HL-60 (cell line): ENCODE measurements at regions not wholly inside any gene's neighbourhood (a gene's known extent, or its start where the extent isn't known, plus 50 kb on each side); places are given as distances from the start of the nearest gene placed in this dataset.

ENCODE experiments used
- DNase-seq, 2 experiments: peaks; one replicate each; pipeline ENCODE4 v3.0.0-alpha.2; 2010 to 2020; ENCODE audit warnings: low read depth in 1 of 2, low spot score in 1 of 2
- H3K27ac ChIP-seq: fragments of 250-450 bp; sonication (Bioruptor Pico); replicated peaks from 2 replicates; pipeline ENCODE4 v1.5.1; 2020; ENCODE audit warnings: mild to moderate bottlenecking, moderate library complexity
- H3K27me3 ChIP-seq: fragments of 250-450 bp; sonication (Bioruptor Pico); 2 replicates; pipeline ENCODE4 v1.5.1; 2021; ENCODE audit warnings: mild to moderate bottlenecking, moderate library complexity; ENCODE audit not compliant: insufficient read depth, poor library complexity, severe bottlenecking
- H3K4me3 ChIP-seq: replicated peaks from 2 replicates; pipeline ENCODE4 v1.5.1; 2011; ENCODE audit warnings: mild to moderate bottlenecking, control low read depth, low read length; ENCODE audit not compliant: insufficient read depth
- CTCF ChIP-seq: IDR thresholded peaks from one replicate; pipeline ENCODE4 v1.5.1; 2011; ENCODE audit warnings: low read length, control low read depth, inconsistent platforms; ENCODE audit not compliant: insufficient read depth
- GABPA ChIP-seq: IDR thresholded peaks from 2 replicates; pipeline ENCODE4 v1.6.1; 2012; ENCODE audit warnings: low read depth
- POLR2AphosphoS5 ChIP-seq: IDR thresholded peaks from 2 replicates; pipeline ENCODE4 v1.6.1; 2012; ENCODE audit warnings: low read depth
- SPI1 ChIP-seq: IDR thresholded peaks from 2 replicates; pipeline ENCODE4 v1.6.1; 2012; ENCODE audit warnings: low read depth, mild to moderate bottlenecking, borderline replicate concordance
- TF ChIP-seq, protein P1 (sequence below): IDR thresholded peaks from 2 replicates; pipeline ENCODE4 v1.6.1; 2012; ENCODE audit warnings: low read depth; ENCODE audit not compliant: insufficient replicate concordance

DNA sequence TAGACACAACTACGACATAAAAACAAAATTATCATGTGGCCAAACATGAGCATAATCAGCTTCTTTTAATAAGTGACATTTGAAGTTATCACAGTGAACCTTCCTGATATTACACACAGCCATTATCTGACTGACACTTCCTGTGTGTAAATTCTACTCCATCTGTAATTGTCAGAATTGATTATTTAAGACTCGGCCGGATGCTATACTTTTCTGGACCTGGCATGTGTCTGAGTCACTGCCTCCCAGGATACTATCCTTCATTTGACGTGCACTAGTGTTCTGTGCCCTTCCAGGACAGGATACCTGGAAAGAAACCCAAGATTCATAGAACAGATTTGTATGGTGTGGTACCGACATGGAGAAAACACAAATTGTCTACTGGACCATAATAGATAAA is 242.0 kb downstream of the HS3ST3A1 start:
- TF ChIP-seq CTCF: no peak
- TF ChIP-seq, protein P1, sequence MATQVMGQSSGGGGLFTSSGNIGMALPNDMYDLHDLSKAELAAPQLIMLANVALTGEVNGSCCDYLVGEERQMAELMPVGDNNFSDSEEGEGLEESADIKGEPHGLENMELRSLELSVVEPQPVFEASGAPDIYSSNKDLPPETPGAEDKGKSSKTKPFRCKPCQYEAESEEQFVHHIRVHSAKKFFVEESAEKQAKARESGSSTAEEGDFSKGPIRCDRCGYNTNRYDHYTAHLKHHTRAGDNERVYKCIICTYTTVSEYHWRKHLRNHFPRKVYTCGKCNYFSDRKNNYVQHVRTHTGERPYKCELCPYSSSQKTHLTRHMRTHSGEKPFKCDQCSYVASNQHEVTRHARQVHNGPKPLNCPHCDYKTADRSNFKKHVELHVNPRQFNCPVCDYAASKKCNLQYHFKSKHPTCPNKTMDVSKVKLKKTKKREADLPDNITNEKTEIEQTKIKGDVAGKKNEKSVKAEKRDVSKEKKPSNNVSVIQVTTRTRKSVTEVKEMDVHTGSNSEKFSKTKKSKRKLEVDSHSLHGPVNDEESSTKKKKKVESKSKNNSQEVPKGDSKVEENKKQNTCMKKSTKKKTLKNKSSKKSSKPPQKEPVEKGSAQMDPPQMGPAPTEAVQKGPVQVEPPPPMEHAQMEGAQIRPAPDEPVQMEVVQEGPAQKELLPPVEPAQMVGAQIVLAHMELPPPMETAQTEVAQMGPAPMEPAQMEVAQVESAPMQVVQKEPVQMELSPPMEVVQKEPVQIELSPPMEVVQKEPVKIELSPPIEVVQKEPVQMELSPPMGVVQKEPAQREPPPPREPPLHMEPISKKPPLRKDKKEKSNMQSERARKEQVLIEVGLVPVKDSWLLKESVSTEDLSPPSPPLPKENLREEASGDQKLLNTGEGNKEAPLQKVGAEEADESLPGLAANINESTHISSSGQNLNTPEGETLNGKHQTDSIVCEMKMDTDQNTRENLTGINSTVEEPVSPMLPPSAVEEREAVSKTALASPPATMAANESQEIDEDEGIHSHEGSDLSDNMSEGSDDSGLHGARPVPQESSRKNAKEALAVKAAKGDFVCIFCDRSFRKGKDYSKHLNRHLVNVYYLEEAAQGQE: no peak
- no peak for TF ChIP-seq POLR2AphosphoS5
- no peak for TF ChIP-seq GABPA
- no peak for TF ChIP-seq SPI1
- H3K4me3 ChIP-seq: no peak overlapping the region
- H3K27me3 ChIP-seq: no peaks in the 10 kb centered on the region
- H3K27ac ChIP-seq: no peak overlapping the region
- DNase-seq: no peak

DNA sequence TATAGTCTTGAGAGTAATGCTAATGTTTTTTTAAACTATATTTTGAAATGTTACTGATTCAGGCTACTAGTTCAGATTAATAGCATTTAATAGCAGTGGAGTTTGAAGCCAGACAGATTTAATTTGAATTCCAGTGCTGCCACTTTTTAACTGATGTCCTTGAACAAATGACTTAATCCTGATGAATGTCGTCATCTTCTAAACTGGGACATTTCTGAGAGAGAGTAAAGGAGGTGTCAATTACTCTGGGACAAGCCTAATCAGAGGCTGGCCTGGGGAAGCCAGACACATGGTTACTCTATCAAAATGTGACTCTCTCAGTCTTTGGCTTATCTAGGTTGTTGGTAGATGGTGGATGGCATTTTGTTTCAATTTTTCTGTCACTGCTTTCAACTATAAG is 246.7 kb downstream of the HS3ST3A1 start:
- TF ChIP-seq GABPA (no peak), SPI1 (no peak), CTCF (no peak), POLR2AphosphoS5 (no peak)
- TF ChIP-seq, protein P1: no peak
- DNase-seq: no peak
- H3K4me3 ChIP-seq: no peak overlapping the region
- no peak overlapping the region for H3K27ac ChIP-seq
- no peaks in the 10 kb centered on the region for H3K27me3 ChIP-seq

- H3K27me3 ChIP-seq: no peaks in the 10 kb centered on the region
- TF ChIP-seq, protein P1: no peak
- TF ChIP-seq CTCF: no peak
- no peak for TF ChIP-seq POLR2AphosphoS5
- TF ChIP-seq SPI1: no peak
- no peak for TF ChIP-seq GABPA
- no peak overlapping the region for H3K4me3 ChIP-seq
- no peak for DNase-seq
- H3K27ac ChIP-seq: no peak overlapping the region
These were observed 248.1 kb downstream of the HS3ST3A1 start for GRCh38 chr17:13353590-13353989.
